ENCODE measurements at regions not wholly inside any gene's neighbourhood (a gene's known extent, or its start where the extent isn't known, plus 50 kb on each side); places are given as distances from the start of the nearest gene placed in this dataset.

DNA sequence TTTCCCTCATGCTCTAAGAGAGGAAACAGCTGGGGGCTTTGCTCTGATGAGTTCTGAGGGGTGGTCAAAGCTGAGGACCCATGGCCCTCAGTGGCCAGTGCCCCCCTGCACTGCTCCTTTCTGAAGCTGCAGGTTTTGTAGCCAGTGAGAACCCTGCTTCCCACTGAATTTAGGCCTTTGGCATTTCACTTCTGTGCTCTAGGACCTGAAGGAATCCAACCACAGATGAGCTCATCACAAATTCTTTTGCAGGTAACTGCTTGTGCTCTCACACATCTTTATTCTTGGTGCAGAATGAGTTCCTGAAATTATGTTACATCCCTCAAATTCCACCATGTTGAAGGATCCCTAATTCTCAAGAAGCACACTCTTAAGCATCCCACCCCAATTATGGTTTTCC, 248.7 kb upstream of the IRF2BP2 start:
- H3K36me3 ChIP-seq (replicated peaks in 1 of 2; ENCODE audit: control extremely low read depth in 1 of 2, control insufficient read depth in 1 of 2, extremely low read depth in 1 of 2, insufficient read depth in 2 of 2, low read length in 1 of 2) = no peaks in the 10 kb centered on the region
- no peak overlapping the region for H3K27ac ChIP-seq (ENCODE audit: low read length in 2 of 2)
- DNase-seq (no peak), ATAC-seq (ENCODE audit: low read depth) (no peak)
- H3K9me3 ChIP-seq (ENCODE audit: control extremely low read depth in 1 of 3, control insufficient read depth in 2 of 3, insufficient read depth in 1 of 3, low read length in 2 of 3) = peaks cover 0 to 4% (median 0%) of the 10 kb centered on the region in 3 donors
- intact Hi-C loops (cut with micrococcal nuclease) = no loop called here
- H3K4me2 ChIP-seq (replicated peaks; ENCODE audit: low read depth, low read length, poor library complexity, severe bottlenecking) = no peak overlapping the region
- no peak overlapping the region for H3K9ac ChIP-seq (ENCODE audit: low read length)
- no peak overlapping the region for H3K4me3 ChIP-seq (ENCODE audit: control extremely low read depth in 1 of 5, extremely low read depth in 1 of 5, insufficient read depth in 1 of 5, low read depth in 2 of 5, low read length in 4 of 5)
- no peak for TF ChIP-seq CTCF (IDR thresholded peaks at IDR 0.05)
- TF ChIP-seq EZH2 (IDR thresholded peaks at IDR 0.05; ENCODE audit: borderline replicate concordance, insufficient read depth, low read depth, low read length, poor library complexity, severe bottlenecking) = no peak
- no peaks in the 10 kb centered on the region for H3K27me3 Mint-ChIP-seq
- no peaks in the 10 kb centered on the region for H3K4me1 Mint-ChIP-seq
- H2AFZ ChIP-seq (ENCODE audit: insufficient read depth, low read depth, low read length, poor library complexity, severe bottlenecking) = no peak overlapping the region
- CTCF ChIA-PET = no interaction called here
- H3K4me1 ChIP-seq (ENCODE audit: control insufficient read depth in 2 of 2, insufficient read depth in 2 of 2, low read length in 2 of 2) = no peaks in the 10 kb centered on the region
- no peaks in the 10 kb centered on the region for H3K27me3 ChIP-seq (replicated peaks in 1 of 4; ENCODE audit: control extremely low read depth in 1 of 4, control insufficient read depth in 3 of 4, insufficient read depth in 4 of 4, low read length in 3 of 4)
- POLR2A ChIA-PET = no interaction called here
- H3K4me3 Mint-ChIP-seq = no peak overlapping the region
- H3K9me3 Mint-ChIP-seq (ENCODE audit: insufficient read depth) = no peaks in the 10 kb centered on the region
- H4K20me1 ChIP-seq (ENCODE audit: control insufficient read depth, insufficient read depth, low read length, poor library complexity, severe bottlenecking) = no peaks in the 10 kb centered on the region
- H3K79me2 ChIP-seq (ENCODE audit: control insufficient read depth, insufficient read depth, low read length) = no peaks in the 10 kb centered on the region
- H3K27ac Mint-ChIP-seq = no peak overlapping the region

DNA sequence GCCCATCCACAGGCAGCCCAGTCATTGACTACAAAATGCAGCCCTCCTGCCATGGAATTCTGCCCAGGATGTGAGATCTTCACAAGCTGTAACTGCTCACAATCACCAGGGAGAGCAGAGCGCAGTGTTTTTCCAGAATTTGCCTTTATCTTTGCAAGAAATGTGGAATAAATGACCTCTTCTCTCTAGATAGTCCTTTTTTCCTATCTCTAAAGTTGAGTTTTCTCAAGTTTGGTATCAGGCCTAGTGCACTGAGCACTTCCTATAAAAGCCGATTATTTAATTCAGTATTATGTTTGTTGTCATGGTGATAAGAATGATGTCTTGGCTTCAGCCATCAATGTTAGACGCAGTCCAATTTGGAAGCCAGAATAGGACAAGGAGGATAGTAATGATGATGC, 246.9 kb upstream of the IRF2BP2 start:
- H3K27ac ChIP-seq (ENCODE audit: low read length in 2 of 2) = no peak overlapping the region

More for the DNA sequence above, 246.9 kb upstream of the IRF2BP2 start:
- H3K27me3 ChIP-seq (replicated peaks in 1 of 4; ENCODE audit: control extremely low read depth in 1 of 4, control insufficient read depth in 3 of 4, insufficient read depth in 4 of 4, low read length in 3 of 4) = no peaks in the 10 kb centered on the region
- no peaks in the 10 kb centered on the region for H4K20me1 ChIP-seq (ENCODE audit: control insufficient read depth, insufficient read depth, low read length, poor library complexity, severe bottlenecking)
- 100% methylated on average over 1 of the region's 3 CpGs for WGBS (ENCODE audit: insufficient coverage)
- H3K27me3 Mint-ChIP-seq = no peaks in the 10 kb centered on the region
- TF ChIP-seq CTCF (IDR thresholded peaks at IDR 0.05) (no peak), EZH2 (IDR thresholded peaks at IDR 0.05; ENCODE audit: borderline replicate concordance, insufficient read depth, low read depth, low read length, poor library complexity, severe bottlenecking) (no peak)
- no peak overlapping the region for H2AFZ ChIP-seq (ENCODE audit: insufficient read depth, low read depth, low read length, poor library complexity, severe bottlenecking)
- no peaks in the 10 kb centered on the region for H3K79me2 ChIP-seq (ENCODE audit: control insufficient read depth, insufficient read depth, low read length)
- DNase-seq (no peak), ATAC-seq (ENCODE audit: low read depth) (no peak)
- H3K36me3 ChIP-seq (replicated peaks in 1 of 2; ENCODE audit: control extremely low read depth in 1 of 2, control insufficient read depth in 1 of 2, extremely low read depth in 1 of 2, insufficient read depth in 2 of 2, low read length in 1 of 2) = no peaks in the 10 kb centered on the region
- ChIA-PET POLR2A (interaction anchor here (0.6 kb wide), 1 partner anchor 259 kb away, joined by 5 read pairs; no protein-coding TSS in a partner anchor), CTCF (no interaction called here)
- H3K4me1 Mint-ChIP-seq = peaks cover 7% of the 10 kb centered on the region
- no peak overlapping the region for H3K4me2 ChIP-seq (replicated peaks; ENCODE audit: low read depth, low read length, poor library complexity, severe bottlenecking)
- H3K4me1 ChIP-seq (ENCODE audit: control insufficient read depth in 2 of 2, insufficient read depth in 2 of 2, low read length in 2 of 2) = peaks cover 5 to 6% of the 10 kb centered on the region in 2 donors
- H3K9ac ChIP-seq (ENCODE audit: low read length) = no peak overlapping the region
- H3K9me3 Mint-ChIP-seq (ENCODE audit: insufficient read depth) = no peaks in the 10 kb centered on the region
- intact Hi-C loops (cut with micrococcal nuclease) = no loop called here
- H3K4me3 Mint-ChIP-seq = no peak overlapping the region
- H3K9me3 ChIP-seq (ENCODE audit: control extremely low read depth in 1 of 3, control insufficient read depth in 2 of 3, insufficient read depth in 1 of 3, low read length in 2 of 3) = peaks cover 0 to 4% (median 0%) of the 10 kb centered on the region in 3 donors
- H3K4me3 ChIP-seq (ENCODE audit: control extremely low read depth in 1 of 5, extremely low read depth in 1 of 5, insufficient read depth in 1 of 5, low read depth in 2 of 5, low read length in 4 of 5) = no peak overlapping the region
- H3K27ac Mint-ChIP-seq = no peak overlapping the region
